Activated naive CD4-positive, alpha-beta T cell treated with anti-CD3 and anti-CD28 coated beads, Interleukin-2, amount 10 ng/mL, durations not matched to agents 7 days and 5 days (primary cell): ENCODE measurements at regions not wholly inside any gene's neighbourhood (a gene's known extent, or its start where the extent isn't known, plus 50 kb on each side); places are given as distances from the start of the nearest gene placed in this dataset.

Source experiments
- CTCF ChIA-PET: fragments of 350-600 bp; sonication (Branson Sonifier 250); formaldehyde crosslinking; loops from one replicate; lab custom pipeline; 2021; ENCODE audit warnings: antibody characterized with exemption; lab: Charles Lee
- DNase-seq: peaks from one replicate; pipeline ENCODE4 v3.0.0-alpha.2; 2020
- H3K27ac Mint-ChIP-seq: one replicate; pipeline ENCODE4 v1.8.0; 2021; ENCODE audit warnings: mild to moderate bottlenecking, moderate library complexity, mixed read lengths
- H3K27me3 Mint-ChIP-seq: one replicate; pipeline ENCODE4 v1.8.0; 2021; ENCODE audit warnings: mild to moderate bottlenecking, mixed read lengths
- H3K36me3 Mint-ChIP-seq: one replicate; pipeline ENCODE4 v1.8.0; 2021; ENCODE audit warnings: mixed read lengths
- H3K4me1 Mint-ChIP-seq: one replicate; pipeline ENCODE4 v1.8.0; 2021; ENCODE audit warnings: mixed read lengths
- H3K4me3 Mint-ChIP-seq: one replicate; pipeline ENCODE4 v1.8.0; 2021; ENCODE audit warnings: mild to moderate bottlenecking, moderate library complexity, mixed read lengths
- H3K9me3 Mint-ChIP-seq: one replicate; pipeline ENCODE4 v1.8.0; 2021; ENCODE audit warnings: mixed read lengths

GRCh38 chr3:117645561-117646242, 936.1 kb downstream of the TUSC7 start:
- no peaks in the 10 kb centered on the region for H3K27me3 Mint-ChIP-seq
- no peaks in the 10 kb centered on the region for H3K36me3 Mint-ChIP-seq
- no peak overlapping the region for H3K27ac Mint-ChIP-seq
- no peak for DNase-seq
- no peak overlapping the region for H3K4me3 Mint-ChIP-seq
- peaks cover 2% of the 10 kb centered on the region for H3K9me3 Mint-ChIP-seq
- CTCF ChIA-PET: no interaction called here
- no peaks in the 10 kb centered on the region for H3K4me1 Mint-ChIP-seq

- no peaks in the 10 kb centered on the region for H3K36me3 Mint-ChIP-seq
- CTCF ChIA-PET: no interaction called here
- H3K27ac Mint-ChIP-seq: no peak overlapping the region
- no peaks in the 10 kb centered on the region for H3K4me1 Mint-ChIP-seq
- no peaks in the 10 kb centered on the region for H3K27me3 Mint-ChIP-seq
- H3K9me3 Mint-ChIP-seq: peaks cover 2% of the 10 kb centered on the region
- no peak for DNase-seq
- no peak overlapping the region for H3K4me3 Mint-ChIP-seq
Measured at GRCh38 chr3:117647435-117647834, 937.9 kb downstream of the TUSC7 start.

- Mint-ChIP-seq H3K27me3 (no peaks in the 10 kb centered on the region), H3K4me1 (no peaks in the 10 kb centered on the region), H3K27ac (no peak overlapping the region), H3K9me3 (no peaks in the 10 kb centered on the region), H3K4me3 (no peak overlapping the region), H3K36me3 (no peaks in the 10 kb centered on the region)
- CTCF ChIA-PET: no interaction called here
- no peak for DNase-seq
Measured at GRCh38 chr3:117651246-117651645, 941.7 kb downstream of the TUSC7 start.

GRCh38 chr3:117656391-117656790, 946.8 kb downstream of the TUSC7 start:
- H3K4me1 Mint-ChIP-seq: no peaks in the 10 kb centered on the region
- no peak overlapping the region for H3K27ac Mint-ChIP-seq
- no peak for DNase-seq
- H3K27me3 Mint-ChIP-seq: no peaks in the 10 kb centered on the region
- CTCF ChIA-PET: no interaction called here
- no peak overlapping the region for H3K4me3 Mint-ChIP-seq
- H3K36me3 Mint-ChIP-seq: no peaks in the 10 kb centered on the region
- H3K9me3 Mint-ChIP-seq: no peaks in the 10 kb centered on the region

- no peaks in the 10 kb centered on the region for H3K9me3 Mint-ChIP-seq
- DNase-seq: no peak
- H3K4me3 Mint-ChIP-seq: no peak overlapping the region
- H3K36me3 Mint-ChIP-seq: no peaks in the 10 kb centered on the region
- no peak overlapping the region for H3K27ac Mint-ChIP-seq
- H3K27me3 Mint-ChIP-seq: no peaks in the 10 kb centered on the region
- no peaks in the 10 kb centered on the region for H3K4me1 Mint-ChIP-seq
- CTCF ChIA-PET: no interaction called here
Measured at GRCh38 chr3:117657278-117657677, 947.7 kb downstream of the TUSC7 start.

- CTCF ChIA-PET: no interaction called here
- no peaks in the 10 kb centered on the region for H3K36me3 Mint-ChIP-seq
- H3K27ac Mint-ChIP-seq: no peak overlapping the region
- no peak overlapping the region for H3K4me3 Mint-ChIP-seq
- DNase-seq: no peak
- H3K27me3 Mint-ChIP-seq: no peaks in the 10 kb centered on the region
- H3K4me1 Mint-ChIP-seq: no peaks in the 10 kb centered on the region
- H3K9me3 Mint-ChIP-seq: no peaks in the 10 kb centered on the region
Measured at GRCh38 chr3:117660941-117661817, 951.6 kb downstream of the TUSC7 start.

- Mint-ChIP-seq H3K36me3 (no peaks in the 10 kb centered on the region), H3K4me1 (no peaks in the 10 kb centered on the region), H3K27me3 (no peaks in the 10 kb centered on the region), H3K4me3 (no peak overlapping the region), H3K9me3 (no peaks in the 10 kb centered on the region), H3K27ac (no peak overlapping the region)
- CTCF ChIA-PET: no interaction called here
- DNase-seq: no peak
Measured at GRCh38 chr3:117661818-117662095, 952.2 kb downstream of the TUSC7 start.

- DNase-seq: no peak
- no peaks in the 10 kb centered on the region for H3K36me3 Mint-ChIP-seq
- H3K27ac Mint-ChIP-seq: no peak overlapping the region
- H3K4me3 Mint-ChIP-seq: no peak overlapping the region
- no peaks in the 10 kb centered on the region for H3K9me3 Mint-ChIP-seq
- no peaks in the 10 kb centered on the region for H3K27me3 Mint-ChIP-seq
- CTCF ChIA-PET: no interaction called here
- no peaks in the 10 kb centered on the region for H3K4me1 Mint-ChIP-seq
Measured at GRCh38 chr3:117665296-117665695, 955.7 kb downstream of the TUSC7 start.

GRCh38 chr3:117666325-117666724, 956.7 kb downstream of the TUSC7 start:
- Mint-ChIP-seq H3K4me3 (no peak overlapping the region), H3K36me3 (no peaks in the 10 kb centered on the region), H3K27ac (no peak overlapping the region), H3K9me3 (no peaks in the 10 kb centered on the region), H3K27me3 (no peaks in the 10 kb centered on the region), H3K4me1 (no peaks in the 10 kb centered on the region)
- CTCF ChIA-PET: no interaction called here
- no peak for DNase-seq

- CTCF ChIA-PET: no interaction called here
- no peak for DNase-seq
- no peaks in the 10 kb centered on the region for H3K4me1 Mint-ChIP-seq
- H3K9me3 Mint-ChIP-seq: no peaks in the 10 kb centered on the region
- H3K27ac Mint-ChIP-seq: no peak overlapping the region
- no peaks in the 10 kb centered on the region for H3K27me3 Mint-ChIP-seq
- no peak overlapping the region for H3K4me3 Mint-ChIP-seq
- no peaks in the 10 kb centered on the region for H3K36me3 Mint-ChIP-seq
Measured at GRCh38 chr3:117666812-117667211, 957.2 kb downstream of the TUSC7 start.

- no peaks in the 10 kb centered on the region for H3K36me3 Mint-ChIP-seq
- DNase-seq: no peak
- no peaks in the 10 kb centered on the region for H3K27me3 Mint-ChIP-seq
- H3K4me3 Mint-ChIP-seq: no peak overlapping the region
- no peak overlapping the region for H3K27ac Mint-ChIP-seq
- H3K9me3 Mint-ChIP-seq: no peaks in the 10 kb centered on the region
- CTCF ChIA-PET: no interaction called here
- H3K4me1 Mint-ChIP-seq: no peaks in the 10 kb centered on the region
Measured at GRCh38 chr3:117669774-117670173, 960.2 kb downstream of the TUSC7 start.

GRCh38 chr3:117671722-117672318, 962.2 kb downstream of the TUSC7 start:
- DNase-seq: no peak
- CTCF ChIA-PET: no interaction called here
- Mint-ChIP-seq H3K9me3 (no peaks in the 10 kb centered on the region), H3K27me3 (no peaks in the 10 kb centered on the region), H3K4me1 (no peaks in the 10 kb centered on the region), H3K36me3 (no peaks in the 10 kb centered on the region), H3K4me3 (no peak overlapping the region), H3K27ac (no peak overlapping the region)

- no peak for DNase-seq
- no peak overlapping the region for H3K4me3 Mint-ChIP-seq
- CTCF ChIA-PET: no interaction called here
- H3K27me3 Mint-ChIP-seq: no peaks in the 10 kb centered on the region
- H3K4me1 Mint-ChIP-seq: no peaks in the 10 kb centered on the region
- H3K27ac Mint-ChIP-seq: no peak overlapping the region
- H3K9me3 Mint-ChIP-seq: no peaks in the 10 kb centered on the region
- no peaks in the 10 kb centered on the region for H3K36me3 Mint-ChIP-seq
Measured at GRCh38 chr3:117674321-117674720, 964.7 kb downstream of the TUSC7 start.

- CTCF ChIA-PET: no interaction called here
- H3K36me3 Mint-ChIP-seq: no peaks in the 10 kb centered on the region
- no peaks in the 10 kb centered on the region for H3K27me3 Mint-ChIP-seq
- no peak overlapping the region for H3K27ac Mint-ChIP-seq
- H3K4me3 Mint-ChIP-seq: no peak overlapping the region
- H3K9me3 Mint-ChIP-seq: no peaks in the 10 kb centered on the region
- DNase-seq: no peak
- H3K4me1 Mint-ChIP-seq: no peaks in the 10 kb centered on the region
Measured at GRCh38 chr3:117681619-117682018, 972.0 kb downstream of the TUSC7 start.

GRCh38 chr3:117687096-117687495, 977.5 kb downstream of the TUSC7 start:
- Mint-ChIP-seq H3K27ac (no peak overlapping the region), H3K36me3 (no peaks in the 10 kb centered on the region), H3K4me1 (no peaks in the 10 kb centered on the region), H3K27me3 (no peaks in the 10 kb centered on the region), H3K9me3 (no peaks in the 10 kb centered on the region), H3K4me3 (no peak overlapping the region)
- no peak for DNase-seq
- CTCF ChIA-PET: no interaction called here
